H1 (cell line): ENCODE measurements at regions not wholly inside any gene's neighbourhood (a gene's known extent, or its start where the extent isn't known, plus 50 kb on each side); places are given as distances from the start of the nearest gene placed in this dataset.

Experiments
- CTCF ChIA-PET: fragments of 300-600 bp; sonication (Branson Sonifier 250); formaldehyde crosslinking; loops from one replicate; lab custom pipeline; 2021; ENCODE audit not compliant: partially characterized antibody; lab: Charles Lee
- POLR2A ChIA-PET: fragments of 300-600 bp; sonication (Branson Sonifier 250); formaldehyde crosslinking; loops from one replicate; lab custom pipeline; 2021; ENCODE audit warnings: inconsistent platforms; ENCODE audit not compliant: partially characterized antibody; lab: Charles Lee
- DNase-seq, 2 experiments: peaks; one replicate each; pipeline versions ENCODE4 v3.0.0 to v3.0.0-alpha.2; 2010 to 2022; ENCODE audit warnings: low spot score in 2 of 2, low read depth in 1 of 2, mixed read lengths in 1 of 2
- FAIRE-seq: peaks from 2 replicates; lab custom pipeline; 2011; peaks lifted over from hg19 to GRCh38; lab: Jason Lieb, UNC
- H2AFZ ChIP-seq: 2 replicates; pipeline ENCODE4 v1.8.1; 2012; ENCODE audit warnings: low read length, inconsistent platforms
- H2AK5ac ChIP-seq: 2 replicates; pipeline ENCODE4 v1.6.1; 2013; ENCODE audit warnings: low read depth, low read length
- H2BK120ac ChIP-seq: replicated peaks from 2 replicates; pipeline ENCODE3; 2013; ENCODE audit warnings: low read depth, low read length, inconsistent platforms
- H2BK12ac ChIP-seq: 2 replicates; pipeline ENCODE4 v1.6.1; 2013; ENCODE audit warnings: low read depth, low read length
- H2BK15ac ChIP-seq: 2 replicates; pipeline ENCODE4 v1.6.1; 2013; ENCODE audit warnings: low read length
- H2BK20ac ChIP-seq: 2 replicates; pipeline ENCODE4 v1.6.1; 2013; ENCODE audit warnings: low read length
- H2BK5ac ChIP-seq: 2 replicates; pipeline ENCODE4 v1.6.1; 2013; ENCODE audit warnings: low read depth, low read length
- H3K14ac ChIP-seq: 2 replicates; pipeline ENCODE4 v1.6.1; 2013; ENCODE audit warnings: inconsistent platforms; ENCODE audit not compliant: insufficient read length
- H3K18ac ChIP-seq: 2 replicates; pipeline ENCODE4 v1.6.1; 2013; ENCODE audit warnings: low read length; ENCODE audit errors: extremely low read depth
- H3K23ac ChIP-seq: 2 replicates; pipeline ENCODE4 v1.6.1; 2013; ENCODE audit warnings: inconsistent platforms; ENCODE audit not compliant: insufficient read length
- H3K23me2 ChIP-seq: 2 replicates; pipeline ENCODE4 v1.6.1; 2013; ENCODE audit warnings: low read depth, low read length
- H3K27ac ChIP-seq: 2 replicates; pipeline ENCODE4 v1.6.1; 2011; ENCODE audit warnings: low read depth, low read length, inconsistent platforms
- H3K27me3 ChIP-seq, 4 experiments: replicated peaks in 1 of 4; 1 replicate in 1 of 4; 2 replicates in 3 of 4; pipeline versions ENCODE4 v1.6.1 to v1.8.1; 2011 to 2013; ENCODE audit warnings: low read length in 3 of 4, mild to moderate bottlenecking in 3 of 4, inconsistent platforms in 2 of 4, mixed read lengths in 2 of 4, moderate library complexity in 1 of 4; ENCODE audit not compliant: control insufficient read depth in 3 of 4, insufficient read depth in 3 of 4; ENCODE audit errors: extremely low read depth in 1 of 4
- H3K36me3 ChIP-seq, 4 experiments: 2 replicates each; pipeline versions ENCODE4 v1.6.1 to v1.8.1; 2011 to 2013; ENCODE audit warnings: mild to moderate bottlenecking in 4 of 4, low read length in 3 of 4, moderate library complexity in 2 of 4, control low read depth in 1 of 4, inconsistent platforms in 1 of 4; ENCODE audit not compliant: insufficient read depth in 4 of 4, control insufficient read depth in 2 of 4
- H3K4ac ChIP-seq: replicated peaks from 2 replicates; pipeline ENCODE3; 2013; ENCODE audit warnings: low read length, low read depth, mixed read lengths, inconsistent platforms; ENCODE audit not compliant: insufficient read length
- H3K4me1 ChIP-seq, 4 experiments: replicated peaks in 1 of 4; 1 replicate in 1 of 4; 2 replicates in 3 of 4; pipeline versions ENCODE4 v1.6.1 to v1.8.1; 2011 to 2013; ENCODE audit warnings: low read length in 3 of 4, inconsistent platforms in 2 of 4, mixed read lengths in 1 of 4; ENCODE audit not compliant: insufficient read depth in 4 of 4, control insufficient read depth in 3 of 4
- H3K4me2 ChIP-seq, 2 experiments: 2 replicates each; pipeline versions ENCODE4 v1.6.1 to v1.8.1; 2011 to 2013; ENCODE audit warnings: low read depth in 2 of 2, low read length in 2 of 2, control low read depth in 1 of 2, inconsistent platforms in 1 of 2, mild to moderate bottlenecking in 1 of 2; ENCODE audit not compliant: insufficient read depth in 1 of 2
- H3K4me3 ChIP-seq, 4 experiments: fragments of 200-600, 300-600 bp in 1 of 4; sonication (generic), shearing (Covaris generic), sonication (Bioruptor Twin) in 1 of 4; 2 replicates each; pipeline versions ENCODE4 v1.5.1 to v1.8.1; 2011 to 2016; ENCODE audit warnings: low read length in 4 of 4, low read depth in 3 of 4, control low read depth in 2 of 4, inconsistent platforms in 2 of 4, mild to moderate bottlenecking in 2 of 4, mixed read lengths in 1 of 4, moderate library complexity in 1 of 4; ENCODE audit not compliant: insufficient read depth in 2 of 4; ENCODE audit errors: extremely low read depth in 1 of 4
- H3K56ac ChIP-seq: replicated peaks from 2 replicates; pipeline ENCODE3; 2013; ENCODE audit warnings: low read depth, mild to moderate bottlenecking, mixed read lengths, low read length, inconsistent platforms; ENCODE audit not compliant: insufficient read length
- H3K79me1 ChIP-seq: 2 replicates; pipeline ENCODE4 v1.6.1; 2013; ENCODE audit warnings: low read depth, low read length, control low read depth
- H3K79me2 ChIP-seq, 2 experiments: 2 replicates each; pipeline versions ENCODE4 v1.6.1 to v1.8.1; 2012 to 2013; ENCODE audit warnings: low read length in 2 of 2, mild to moderate bottlenecking in 2 of 2, inconsistent platforms in 1 of 2; ENCODE audit not compliant: insufficient read depth in 2 of 2, control insufficient read depth in 1 of 2
- H3K9ac ChIP-seq, 4 experiments: replicated peaks in 1 of 4; 1 replicate in 1 of 4; 2 replicates in 3 of 4; pipeline versions ENCODE4 v1.6.1 to v1.8.1; 2011 to 2013; ENCODE audit warnings: low read depth in 3 of 4, low read length in 3 of 4, control low read depth in 2 of 4, mild to moderate bottlenecking in 2 of 4, moderate library complexity in 2 of 4, inconsistent platforms in 1 of 4; ENCODE audit errors: extremely low read depth in 1 of 4
- H3K9me3 ChIP-seq, 2 experiments: 2 replicates each; pipeline versions ENCODE4 v1.6.1 to v1.8.1; 2012 to 2013; ENCODE audit warnings: mild to moderate bottlenecking in 2 of 2, moderate library complexity in 2 of 2, control low read depth in 1 of 2, inconsistent platforms in 1 of 2, low read depth in 1 of 2, low read length in 1 of 2, mixed read lengths in 1 of 2; ENCODE audit not compliant: insufficient read depth in 2 of 2
- H4K20me1 ChIP-seq, 2 experiments: replicated peaks in 1 of 2; 2 replicates each; pipeline versions ENCODE3 to v1.8.1; 2011 to 2013; ENCODE audit warnings: inconsistent platforms in 2 of 2, low read length in 2 of 2, mild to moderate bottlenecking in 1 of 2; ENCODE audit not compliant: insufficient read depth in 2 of 2, control insufficient read depth in 1 of 2
- H4K5ac ChIP-seq: 2 replicates; pipeline ENCODE4 v1.6.1; 2013; ENCODE audit warnings: low read length, low read depth, mixed read lengths, inconsistent platforms; ENCODE audit not compliant: insufficient read length
- H4K8ac ChIP-seq: 2 replicates; pipeline ENCODE4 v1.8.0; 2013; ENCODE audit warnings: mild to moderate bottlenecking, moderate library complexity, low read length, inconsistent platforms; ENCODE audit not compliant: insufficient read depth; ENCODE audit errors: extremely low read depth
- H4K91ac ChIP-seq: replicated peaks from 2 replicates; pipeline ENCODE3; 2013; ENCODE audit warnings: low read length, mixed read lengths, inconsistent platforms; ENCODE audit not compliant: insufficient read length
- CREB1 ChIP-seq: IDR thresholded peaks from 2 replicates; pipeline ENCODE4 v1.6.1; 2012; ENCODE audit warnings: inconsistent platforms
- HDAC2 ChIP-seq, 2 experiments: fragments of 300-600 bp in 1 of 2; sonication (generic) in 1 of 2; IDR thresholded peaks; 2 replicates each; pipeline ENCODE4 v1.6.1; 2011 to 2012; ENCODE audit warnings: low read depth in 2 of 2, low read length in 2 of 2, mild to moderate bottlenecking in 2 of 2, moderate library complexity in 2 of 2, borderline replicate concordance in 1 of 2, inconsistent platforms in 1 of 2
- WGBS, 2 experiments: shearing (Covaris generic) in 1 of 2; methylation state at CpG; one replicate each; pipeline versions ENCODE4 v1.1.6 to v1.1.7; 2013 to 2015; ENCODE audit warnings: low lambda C conversion rate in 2 of 2, mixed read lengths in 2 of 2, inconsistent platforms in 1 of 2, low coverage in 1 of 2, missing lambda C conversion rate in 1 of 2; ENCODE audit not compliant: insufficient replicate concordance in 2 of 2, insufficient coverage in 1 of 2, insufficient read length in 1 of 2; ENCODE audit errors: extremely low coverage in 1 of 2, missing lambda C conversion rate in 1 of 2; 5-methylcytosine and 5-hydroxymethylcytosine counted together

- H3K4me2 ChIP-seq = no peak overlapping the region
- no peak overlapping the region for H3K14ac ChIP-seq
- no peak overlapping the region for H3K4ac ChIP-seq
- H3K23ac ChIP-seq = no peak overlapping the region
- no peak overlapping the region for H3K27ac ChIP-seq
- peaks cover 0 to 9% of the 10 kb centered on the region in 2 experiments for H4K20me1 ChIP-seq
- H3K9me3 ChIP-seq = no peaks in the 10 kb centered on the region
- H3K9ac ChIP-seq = no peak overlapping the region
- H2BK15ac ChIP-seq = no peak overlapping the region
- H3K4me3 ChIP-seq = no peak overlapping the region
- no peak overlapping the region for H4K8ac ChIP-seq
- peaks cover 14% of the 10 kb centered on the region; the same call in 1 of the 2 replicates for H3K23me2 ChIP-seq
- no peak overlapping the region for H4K5ac ChIP-seq
- no peak overlapping the region for H3K56ac ChIP-seq
- no peaks in the 10 kb centered on the region for H3K4me1 ChIP-seq
- H3K18ac ChIP-seq = no peak overlapping the region
- 68% methylated on average over 8 of the region's 8 CpGs; no CpG with 5 or more reads in 1 of the 2 experiments for WGBS, 2 experiments
- no peak overlapping the region for H2AFZ ChIP-seq
- H4K91ac ChIP-seq = no peak overlapping the region
- no peak overlapping the region for H2BK5ac ChIP-seq
- FAIRE-seq (no peak), DNase-seq (no peak)
- no peak overlapping the region for H2BK120ac ChIP-seq
- H2BK20ac ChIP-seq = no peak overlapping the region
- H3K27me3 ChIP-seq = no peaks in the 10 kb centered on the region
- POLR2A ChIA-PET = no interaction called here
- no peaks in the 10 kb centered on the region for H3K79me1 ChIP-seq
- no peak overlapping the region for H2BK12ac ChIP-seq
- H3K79me2 ChIP-seq = no peaks in the 10 kb centered on the region
- no peaks in the 10 kb centered on the region for H3K36me3 ChIP-seq
- CTCF ChIA-PET = interaction anchor here (0.5 to 1.3 kb wide), 2 partner anchors 9 to 559 kb away, joined by 3 to 5 read pairs; no protein-coding TSS in a partner anchor
- H2AK5ac ChIP-seq = no peak overlapping the region
- TF ChIP-seq CREB1 = no peak
- no peak for TF ChIP-seq HDAC2 (IDR thresholded peaks at IDR 0.05; ENCODE audit: borderline replicate concordance in 1 of 2, low read depth in 2 of 2, low read length in 2 of 2)
Measured at GRCh38 chr7:156496363-156496769, 144.2 kb upstream of the RNF32 start.
